GM18951 (cell line): ENCODE measurements at regions not wholly inside any gene's neighbourhood (a gene's known extent, or its start where the extent isn't known, plus 50 kb on each side); places are given as distances from the start of the nearest gene placed in this dataset.

ENCODE experiments used
- POLR2A ChIP-seq: IDR thresholded peaks from 4 replicates; pipeline ENCODE4 v1.6.1; 2011; ENCODE audit warnings: mild to moderate bottlenecking; ENCODE audit not compliant: insufficient read length, insufficient read depth; ENCODE audit errors: extremely low read depth
- in situ Hi-C: fragments of 300-500 bp; cut with MboI; formaldehyde crosslinking; loops from one replicate; pipeline ENCODE4 v1.12.0; 2022; ENCODE audit warnings: low sequenced_read_pairs, mixed read lengths, inconsistent platforms; ENCODE audit not compliant: unreplicated experiment

DNA sequence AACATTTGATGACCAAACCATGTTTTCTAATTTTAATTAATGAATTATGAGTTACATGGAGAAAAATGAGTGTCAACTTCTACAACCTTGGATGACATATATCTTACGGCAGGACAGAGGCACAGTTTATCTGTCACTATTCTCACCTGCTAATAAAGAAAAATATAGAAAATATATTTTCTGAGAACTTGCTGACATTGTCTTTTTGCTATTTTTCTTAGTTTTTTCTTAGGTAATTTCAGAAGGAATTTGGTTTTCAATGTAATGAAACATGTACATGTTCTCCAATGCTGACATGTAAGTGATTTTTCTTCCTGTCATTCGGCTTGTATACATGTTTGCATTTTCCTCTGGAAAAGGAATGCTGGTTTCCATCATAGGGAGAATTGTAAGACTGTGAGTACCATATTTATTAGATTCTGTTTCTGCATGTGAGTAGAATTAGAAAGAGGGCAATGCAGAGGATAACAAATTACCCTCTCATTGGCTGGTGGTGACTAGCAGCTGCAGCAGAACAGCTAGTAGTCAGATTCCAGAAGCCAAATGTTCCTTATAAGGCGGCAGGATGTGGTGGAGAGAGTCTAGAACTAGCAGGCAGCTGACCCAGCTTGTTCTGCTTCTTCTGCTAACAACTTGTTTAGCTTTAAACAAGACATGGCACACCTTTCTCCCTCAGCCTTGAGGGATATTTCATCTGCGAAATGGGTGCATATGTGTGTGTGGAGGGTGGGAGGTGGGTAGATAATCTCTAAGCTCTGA lies 132.8 kb upstream of the SPACA1 start:
- TF ChIP-seq POLR2A: no peak
- in situ Hi-C loops: no loop called here

DNA sequence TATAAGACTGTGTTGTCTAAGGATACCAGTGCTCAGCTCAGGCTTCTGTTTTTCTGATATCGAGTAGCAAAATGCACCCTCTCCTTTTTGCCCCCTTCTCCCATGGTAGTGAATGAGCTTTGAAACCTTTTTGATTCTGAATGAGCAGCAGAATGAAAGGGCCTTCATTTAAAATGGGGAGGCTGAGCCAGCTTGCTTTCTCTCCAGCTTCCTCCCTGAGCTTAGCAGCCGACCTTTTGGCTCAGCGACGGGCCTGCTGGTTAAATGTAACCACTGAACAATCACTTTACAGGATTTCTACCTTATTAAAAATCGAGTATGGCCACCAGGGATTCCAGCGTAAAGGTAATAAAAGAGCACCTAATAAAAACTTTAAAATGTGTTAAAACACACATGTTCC lies 133.7 kb upstream of the SPACA1 start:
- no peak for TF ChIP-seq POLR2A
- in situ Hi-C loops: no loop called here

DNA sequence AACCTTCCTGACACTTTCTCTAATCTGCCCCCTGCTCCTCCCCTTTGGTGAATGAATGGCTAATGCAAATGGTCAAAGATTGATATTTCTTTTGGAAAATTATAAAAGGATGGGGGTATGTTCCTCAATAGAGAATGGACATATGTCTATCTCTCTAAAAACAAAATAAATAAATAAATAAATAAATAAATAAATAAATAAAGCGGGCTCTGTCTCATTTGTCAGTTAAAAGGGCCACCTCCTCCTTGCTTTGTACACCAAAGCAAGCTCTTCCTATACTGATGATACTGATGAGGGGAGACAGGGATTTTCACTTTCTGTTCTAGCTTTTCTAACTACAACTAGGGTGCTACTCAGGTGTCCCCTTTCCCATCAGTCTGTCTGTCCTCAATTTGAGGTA lies 135.5 kb upstream of the SPACA1 start:
- in situ Hi-C loops: no loop called here
- no peak for TF ChIP-seq POLR2A

DNA sequence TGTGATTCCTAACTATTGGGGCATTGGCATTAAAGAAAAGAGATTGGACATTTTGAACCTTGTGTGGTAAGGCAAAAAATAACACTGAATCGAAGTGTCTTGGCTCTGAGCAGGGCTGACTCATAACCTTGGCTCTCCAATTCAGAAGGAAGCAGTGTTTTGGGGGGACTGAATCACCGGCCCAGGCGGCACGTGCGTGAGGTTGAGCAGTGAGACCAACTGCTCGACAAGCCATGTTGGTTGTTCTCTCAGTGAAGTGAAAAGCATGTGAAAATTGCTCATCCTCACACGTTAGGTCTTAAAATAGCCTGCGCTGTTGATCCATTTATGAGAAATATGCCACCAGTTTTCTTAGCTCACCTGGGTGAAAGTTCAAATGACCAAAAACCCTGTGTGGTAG lies 137.8 kb upstream of the SPACA1 start:
- in situ Hi-C loops: no loop called here
- no peak for TF ChIP-seq POLR2A

DNA sequence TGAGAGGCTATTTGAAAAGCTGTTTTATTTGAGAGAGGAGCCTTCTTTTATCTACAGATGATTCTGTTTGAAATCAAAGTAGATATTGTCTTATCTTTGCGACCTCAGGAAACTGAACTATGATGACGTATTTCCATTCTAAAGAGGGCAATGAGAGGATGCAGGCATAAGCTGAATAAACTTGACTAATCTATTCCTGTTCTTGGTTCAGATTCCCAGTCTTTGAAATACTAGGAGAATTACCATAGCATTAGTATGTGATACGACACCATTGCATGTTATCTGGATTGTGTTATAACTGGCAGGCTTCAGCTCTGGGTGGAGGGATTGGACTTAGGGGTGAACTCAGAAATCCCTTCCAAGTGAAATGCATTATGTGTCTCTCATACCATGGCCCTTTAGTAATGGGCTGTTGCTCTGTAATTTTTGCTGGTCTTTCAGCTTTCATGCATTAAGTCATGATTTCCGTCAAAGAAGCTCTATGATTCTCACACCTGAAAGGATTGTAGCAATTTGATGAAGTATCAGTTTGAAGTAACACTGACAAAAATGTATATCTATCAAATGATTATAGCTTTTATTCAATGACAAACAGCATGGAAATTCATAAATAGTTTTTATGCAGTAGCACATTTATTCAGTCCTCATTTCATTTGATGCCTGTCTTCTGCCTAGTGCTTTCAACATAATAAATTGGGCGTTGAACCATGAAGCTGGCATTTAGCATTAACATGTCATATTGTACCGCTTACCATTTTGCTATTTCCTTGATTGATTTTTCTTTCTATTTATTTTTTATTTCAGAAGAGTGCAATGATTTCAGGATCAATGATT lies 138.4 kb upstream of the SPACA1 start:
- in situ Hi-C loops: no loop called here
- TF ChIP-seq POLR2A: no peak

DNA sequence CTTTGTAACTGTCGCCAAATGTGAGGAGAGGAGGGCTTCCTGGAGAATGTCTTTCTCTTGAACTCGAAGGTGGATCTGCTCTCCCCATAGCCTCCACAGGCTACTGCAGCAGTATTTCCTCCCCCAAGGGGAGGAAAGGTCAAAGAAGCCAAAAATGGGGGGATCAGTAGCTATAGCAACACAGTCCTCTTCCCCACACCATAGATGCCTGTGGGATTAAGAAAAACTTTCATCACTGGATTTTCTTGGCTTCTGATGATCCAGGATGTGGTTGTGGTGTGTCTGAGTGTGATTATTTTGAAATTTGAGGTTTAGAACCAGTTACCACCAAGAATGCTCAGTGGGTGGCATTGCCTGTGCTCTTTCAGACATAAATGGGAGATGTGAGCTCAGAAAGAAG lies 140.1 kb upstream of the SPACA1 start:
- in situ Hi-C loops: no loop called here
- TF ChIP-seq POLR2A: no peak

DNA sequence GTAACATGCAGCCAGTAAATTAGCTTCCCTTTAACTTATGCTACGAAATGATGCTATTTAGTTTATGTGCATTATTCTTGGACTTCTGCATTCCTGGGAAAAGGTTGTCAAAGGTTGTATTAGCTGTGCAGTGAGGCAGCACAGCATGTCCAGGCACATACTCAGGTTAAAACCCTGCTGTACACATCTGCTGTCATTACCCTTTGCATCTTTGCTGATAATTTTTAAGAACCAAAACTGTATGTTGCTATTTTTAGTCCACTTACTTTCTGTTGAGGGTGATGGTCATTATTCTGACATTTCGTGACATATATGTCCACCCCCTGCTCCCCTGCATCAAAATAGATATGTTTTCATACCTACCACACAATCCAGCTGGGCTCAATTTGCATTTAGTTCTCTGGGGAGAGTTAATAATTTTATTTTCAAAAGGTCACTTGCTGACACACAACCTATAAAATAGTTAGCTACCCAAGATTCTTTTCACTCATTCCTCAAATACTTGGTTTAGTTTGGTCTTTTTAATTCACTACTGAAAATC lies 142.5 kb upstream of the SPACA1 start:
- no peak for TF ChIP-seq POLR2A
- in situ Hi-C loops: no loop called here

DNA sequence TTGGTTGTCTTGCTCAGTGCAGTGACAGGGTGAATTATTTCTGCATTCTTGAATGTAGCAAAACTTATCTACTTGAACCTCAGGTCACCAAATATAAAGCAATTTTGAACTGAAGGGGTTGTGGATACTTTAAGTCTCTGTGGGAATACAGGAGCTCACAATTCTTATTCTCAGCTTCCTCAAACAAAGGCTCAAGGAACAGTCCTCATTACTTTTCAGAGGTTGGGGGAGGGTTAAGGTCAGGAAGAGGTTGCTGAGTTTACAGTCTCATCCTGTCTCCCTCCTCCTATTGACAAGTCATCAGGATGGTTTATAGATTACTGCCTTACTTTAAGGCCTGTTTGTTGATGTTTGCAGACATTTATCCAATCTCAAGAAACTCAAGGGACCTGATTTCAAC lies 143.6 kb upstream of the SPACA1 start:
- TF ChIP-seq POLR2A: no peak
- in situ Hi-C loops: no loop called here

DNA sequence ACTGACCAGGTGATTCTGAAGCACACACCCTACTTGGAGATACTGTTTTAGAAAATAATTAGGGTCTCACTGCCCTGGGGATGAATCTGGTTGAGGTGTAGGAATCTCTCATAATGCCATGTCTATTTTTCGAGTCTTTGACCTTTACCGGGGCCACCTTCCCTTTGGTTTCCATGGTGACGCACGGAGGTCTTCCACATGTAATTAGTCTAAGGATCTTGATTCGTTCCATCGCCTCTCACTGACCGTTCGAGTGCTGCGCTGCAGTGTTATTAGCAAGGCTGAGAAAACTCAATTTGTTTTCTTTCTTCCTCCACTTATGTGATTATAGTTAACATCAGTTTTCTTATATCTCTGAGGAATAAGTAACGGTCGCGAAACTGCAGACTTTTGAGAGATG lies 144.3 kb upstream of the SPACA1 start:
- no peak for TF ChIP-seq POLR2A
- in situ Hi-C loops: no loop called here

DNA sequence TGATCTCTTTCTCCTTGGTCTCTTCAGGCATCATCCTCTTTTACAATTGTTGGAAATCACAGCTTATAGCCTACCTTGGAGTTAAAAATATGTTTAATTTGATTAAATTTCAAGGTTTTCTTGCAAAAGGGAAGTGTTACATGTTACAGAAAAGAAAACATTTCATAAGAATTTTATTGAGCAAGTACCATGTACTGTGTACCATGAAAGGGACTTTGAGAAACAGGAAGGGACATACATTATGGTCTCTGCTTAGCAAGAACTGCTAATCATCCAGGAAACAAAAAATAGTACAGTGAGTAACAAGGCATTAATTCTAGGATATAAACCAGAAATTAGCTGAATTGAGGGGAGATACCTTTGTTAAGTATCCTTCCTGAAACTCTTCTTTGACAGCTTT lies 145.3 kb upstream of the SPACA1 start:
- no peak for TF ChIP-seq POLR2A

DNA sequence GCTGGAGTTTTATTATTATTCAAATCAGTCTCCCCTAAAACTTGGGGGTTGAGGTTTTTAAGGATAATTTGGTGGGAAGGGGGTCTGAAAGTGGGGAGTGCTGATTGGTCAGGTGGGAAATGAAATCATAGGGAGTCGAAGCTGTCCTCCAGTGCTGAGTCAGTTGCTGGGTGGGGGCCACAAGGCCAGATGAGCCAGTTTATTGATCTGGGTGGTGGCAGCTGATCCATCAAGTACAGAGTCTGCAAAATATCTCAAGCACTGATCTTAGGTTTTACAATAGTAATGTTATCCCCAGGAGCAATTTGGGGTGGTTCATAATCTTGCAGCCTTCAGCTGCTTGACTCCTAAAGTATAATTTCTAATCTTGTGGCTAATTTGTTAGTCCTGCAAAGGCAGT lies 146.0 kb upstream of the SPACA1 start:
- in situ Hi-C loops: no loop called here
- no peak for TF ChIP-seq POLR2A

More for the DNA sequence above, 145.3 kb upstream of the SPACA1 start:
- in situ Hi-C loops: no loop called here

DNA sequence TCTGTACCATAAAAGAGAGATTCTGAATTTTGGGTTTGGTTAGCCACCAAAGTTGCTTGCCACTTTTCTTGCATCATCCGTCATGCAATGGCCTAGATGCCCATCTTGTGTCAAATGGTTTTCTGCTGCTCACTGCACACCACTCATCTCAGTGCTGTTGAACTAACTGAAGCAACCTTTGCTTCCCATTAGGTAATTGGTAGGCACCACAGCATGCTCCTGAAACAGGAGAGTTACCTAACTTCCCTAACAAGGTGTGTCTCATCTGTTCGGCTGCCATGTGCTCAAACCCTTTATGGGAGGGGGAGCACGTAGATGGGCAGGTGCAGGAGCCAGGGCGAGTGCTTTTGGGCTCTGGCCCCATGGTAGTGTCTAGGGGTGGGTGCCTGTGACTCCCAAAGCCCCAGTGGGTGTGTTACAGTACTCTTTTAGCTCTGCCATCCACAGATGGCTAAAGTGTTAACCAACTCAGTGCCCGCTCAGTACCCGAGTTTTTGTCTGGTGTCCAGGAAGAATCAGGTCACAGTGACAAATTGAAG lies 147.4 kb upstream of the SPACA1 start:
- in situ Hi-C loops: no loop called here
- no peak for TF ChIP-seq POLR2A

DNA sequence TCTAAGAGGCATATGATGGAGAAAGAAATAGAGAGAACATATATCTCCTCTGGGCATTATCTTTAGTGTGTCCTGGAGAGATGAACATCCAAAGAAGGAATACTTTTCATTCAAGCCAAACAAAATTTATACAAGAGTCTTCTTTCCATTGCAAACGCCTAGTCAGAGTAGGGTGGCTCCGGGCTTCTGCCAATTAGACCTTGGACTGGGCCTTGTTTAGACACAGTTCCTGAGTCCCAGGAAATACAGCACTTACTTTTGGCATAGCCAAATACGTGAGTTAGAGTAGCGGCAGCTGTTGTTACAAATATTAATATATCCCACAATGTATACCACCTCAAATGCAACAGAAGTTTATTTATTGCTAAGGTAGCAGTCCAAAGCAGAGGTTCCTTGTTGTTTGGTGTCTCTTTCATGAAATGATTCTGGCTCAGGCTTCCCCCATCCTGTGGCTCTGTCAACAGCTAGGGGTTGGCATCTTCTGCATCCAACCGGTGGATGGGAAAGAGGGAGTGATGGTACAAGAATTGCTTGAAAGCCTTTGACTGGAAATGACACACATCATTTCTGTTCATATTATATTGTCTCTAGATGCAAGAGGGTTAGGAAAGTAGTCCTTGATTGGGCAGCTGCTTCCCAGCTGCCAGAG lies 148.0 kb upstream of the SPACA1 start:
- in situ Hi-C loops: no loop called here
- no peak for TF ChIP-seq POLR2A
